ENCODE measurements at regions not wholly inside any gene's neighbourhood (a gene's known extent, or its start where the extent isn't known, plus 50 kb on each side); places are given as distances from the start of the nearest gene placed in this dataset.

DNA sequence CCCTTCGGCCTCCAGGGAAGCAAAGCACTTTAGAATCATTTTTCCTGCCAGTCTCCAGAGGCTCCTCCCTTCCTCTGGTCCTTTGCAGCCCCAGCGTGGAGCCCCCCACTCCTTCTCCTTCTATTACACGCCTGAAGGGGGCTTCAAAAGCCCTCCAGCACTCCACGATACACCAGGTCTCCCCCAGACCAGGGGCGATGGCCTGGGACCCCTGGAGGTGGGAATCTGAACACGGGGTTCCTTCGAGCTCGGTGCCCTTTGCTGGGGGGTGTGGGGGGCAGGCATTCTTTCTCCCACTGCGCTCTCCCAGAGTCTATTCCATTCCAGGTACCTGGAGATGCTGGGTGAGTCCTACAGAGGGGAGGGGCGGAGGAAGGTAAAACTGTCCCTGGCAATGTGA lies 97.6 kb downstream of the HMX1 start:
- no peaks in the 10 kb centered on the region for H3K27me3 ChIP-seq (ENCODE audit: control insufficient read depth in 2 of 2, insufficient read depth in 2 of 2, low read length in 2 of 2)
- no peaks in the 10 kb centered on the region for H3K9me3 ChIP-seq (replicated peaks; ENCODE audit: control insufficient read depth, insufficient read depth, low read length)
- FAIRE-seq (no peak), DNase-seq (ENCODE audit: low read depth, low spot score) (no peak)
- H3K9me1 ChIP-seq (replicated peaks; ENCODE audit: control insufficient read depth, extremely low read depth, insufficient read depth, low read length), result no peaks in the 10 kb centered on the region
- TF ChIP-seq, protein P1, sequence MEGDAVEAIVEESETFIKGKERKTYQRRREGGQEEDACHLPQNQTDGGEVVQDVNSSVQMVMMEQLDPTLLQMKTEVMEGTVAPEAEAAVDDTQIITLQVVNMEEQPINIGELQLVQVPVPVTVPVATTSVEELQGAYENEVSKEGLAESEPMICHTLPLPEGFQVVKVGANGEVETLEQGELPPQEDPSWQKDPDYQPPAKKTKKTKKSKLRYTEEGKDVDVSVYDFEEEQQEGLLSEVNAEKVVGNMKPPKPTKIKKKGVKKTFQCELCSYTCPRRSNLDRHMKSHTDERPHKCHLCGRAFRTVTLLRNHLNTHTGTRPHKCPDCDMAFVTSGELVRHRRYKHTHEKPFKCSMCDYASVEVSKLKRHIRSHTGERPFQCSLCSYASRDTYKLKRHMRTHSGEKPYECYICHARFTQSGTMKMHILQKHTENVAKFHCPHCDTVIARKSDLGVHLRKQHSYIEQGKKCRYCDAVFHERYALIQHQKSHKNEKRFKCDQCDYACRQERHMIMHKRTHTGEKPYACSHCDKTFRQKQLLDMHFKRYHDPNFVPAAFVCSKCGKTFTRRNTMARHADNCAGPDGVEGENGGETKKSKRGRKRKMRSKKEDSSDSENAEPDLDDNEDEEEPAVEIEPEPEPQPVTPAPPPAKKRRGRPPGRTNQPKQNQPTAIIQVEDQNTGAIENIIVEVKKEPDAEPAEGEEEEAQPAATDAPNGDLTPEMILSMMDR (IDR thresholded peaks at IDR 0.05; ENCODE audit: extremely low read depth in 1 of 2, insufficient read depth in 1 of 2, low read depth in 1 of 2, low read length in 2 of 2), result no peak
- TF ChIP-seq, protein P2, sequence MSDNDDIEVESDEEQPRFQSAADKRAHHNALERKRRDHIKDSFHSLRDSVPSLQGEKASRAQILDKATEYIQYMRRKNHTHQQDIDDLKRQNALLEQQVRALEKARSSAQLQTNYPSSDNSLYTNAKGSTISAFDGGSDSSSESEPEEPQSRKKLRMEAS (IDR thresholded peaks at IDR 0.05; ENCODE audit: insufficient read depth, insufficient read length), result no peak
- TF ChIP-seq GATA2 (IDR thresholded peaks at IDR 0.05; ENCODE audit: insufficient read depth, insufficient read length, low read depth, low read length) (no peak), FOS (IDR thresholded peaks at IDR 0.05; ENCODE audit: borderline replicate concordance, insufficient read depth, low read length) (no peak), JUN (IDR thresholded peaks at IDR 0.05; ENCODE audit: borderline replicate concordance, insufficient read depth, insufficient read length, low read depth) (no peak), EZH2 (IDR thresholded peaks at IDR 0.05; ENCODE audit: borderline replicate concordance, low read depth, low read length, severe bottlenecking) (no peak), MYC (IDR thresholded peaks at IDR 0.05; ENCODE audit: low read depth, low read length) (no peak), POLR2A (IDR thresholded peaks at IDR 0.05; ENCODE audit: low read depth, low read length) (no peak), POLR2AphosphoS5 (IDR thresholded peaks at IDR 0.05; ENCODE audit: insufficient read depth, low read depth, low read length) (no peak)
- no peaks in the 10 kb centered on the region for H3K79me2 ChIP-seq (ENCODE audit: control insufficient read depth, insufficient read depth, low read length)
- no peak overlapping the region for H3K27ac ChIP-seq (ENCODE audit: insufficient read depth, low read depth, low read length)
- H3K9ac ChIP-seq (replicated peaks; ENCODE audit: extremely low read depth, insufficient read depth, low read length), result no peak overlapping the region
- intact Hi-C loops (cut with micrococcal nuclease), result no loop called here
- H4K20me1 ChIP-seq (replicated peaks; ENCODE audit: control insufficient read depth, extremely low read depth, insufficient read depth, low read length), result no peaks in the 10 kb centered on the region
- no peaks in the 10 kb centered on the region for H3K36me3 ChIP-seq (ENCODE audit: control insufficient read depth in 2 of 2, extremely low read depth in 1 of 2, insufficient read depth in 2 of 2, low read length in 2 of 2)
- no peaks in the 10 kb centered on the region for H3K4me1 ChIP-seq (ENCODE audit: control insufficient read depth, extremely low read depth, insufficient read depth, low read length)
- BruUV-seq (replicated peaks), result no TSS peak
- no peak overlapping the region for H3K4me2 ChIP-seq (ENCODE audit: insufficient read depth, low read length)
- ChIA-PET CTCF (no interaction called here), POLR2A (no interaction called here)
- dilution Hi-C loops (cut with MboI; ENCODE audit: extremely low pct_ligation_motif_present, low sequenced_read_pairs), result no loop called here
- H2AFZ ChIP-seq (ENCODE audit: low read depth, low read length), result no peak overlapping the region
- H3K4me3 ChIP-seq (replicated peaks in 1 of 3; ENCODE audit: insufficient read depth in 1 of 3, low read depth in 1 of 3, low read length in 3 of 3), result no peak overlapping the region
